DOHH2 (cell line): ENCODE measurements at regions not wholly inside any gene's neighbourhood (a gene's known extent, or its start where the extent isn't known, plus 50 kb on each side); places are given as distances from the start of the nearest gene placed in this dataset.

Experiments used
- H3F3A ChIP-seq: fragments of 200-600 bp; sonication (generic), shearing (Covaris generic); 2 replicates; pipeline ENCODE4 v1.6.0; 2016; ENCODE audit warnings: antibody characterized with exemption, mild to moderate bottlenecking; ENCODE audit not compliant: control insufficient read depth, insufficient read depth
- H3K27ac ChIP-seq: fragments of 200-600 bp; sonication (generic); 2 replicates; pipeline ENCODE4 v1.5.1; 2014; ENCODE audit warnings: low read depth, mild to moderate bottlenecking, low read length, moderate library complexity
- H3K27me3 ChIP-seq: fragments of 200-600 bp; sonication (generic); 2 replicates; pipeline ENCODE4 v1.6.1; 2014; ENCODE audit warnings: mild to moderate bottlenecking, low read length, mixed read lengths; ENCODE audit not compliant: control insufficient read depth
- H3K36me3 ChIP-seq: fragments of 200-600 bp; sonication (generic); 2 replicates; pipeline ENCODE4 v1.6.1; 2014; ENCODE audit warnings: mild to moderate bottlenecking, low read length, moderate library complexity, mixed read lengths; ENCODE audit not compliant: control insufficient read depth
- H3K4me1 ChIP-seq: fragments of 200-600 bp; sonication (generic); 2 replicates; pipeline ENCODE4 v1.6.1; 2014; ENCODE audit warnings: mild to moderate bottlenecking, low read length, mixed read lengths; ENCODE audit not compliant: control insufficient read depth
- H3K4me2 ChIP-seq: fragments of 200-600 bp; sonication (generic); 2 replicates; pipeline ENCODE4 v1.6.0; 2014; ENCODE audit warnings: mild to moderate bottlenecking, low read length, moderate library complexity
- H3K4me3 ChIP-seq: fragments of 200-600 bp; sonication (generic); 2 replicates; pipeline ENCODE4 v1.5.1; 2014; ENCODE audit warnings: mild to moderate bottlenecking, low read length, mixed read lengths
- H3K79me2 ChIP-seq: fragments of 200-600 bp; sonication (generic); 2 replicates; pipeline ENCODE4 v1.6.1; 2014; ENCODE audit warnings: mild to moderate bottlenecking, low read length, mixed read lengths; ENCODE audit not compliant: control insufficient read depth
- H3K9me2 ChIP-seq: fragments of 200-600 bp; sonication (generic); replicated peaks from 2 replicates; pipeline ENCODE4 v1.6.1; 2014; ENCODE audit warnings: mild to moderate bottlenecking, low read length, mixed read lengths; ENCODE audit not compliant: control insufficient read depth
- H3K9me3 ChIP-seq: fragments of 200-600 bp; sonication (generic); 2 replicates; pipeline ENCODE4 v1.6.1; 2014; ENCODE audit warnings: antibody characterized with exemption, low read length, mixed read lengths; ENCODE audit not compliant: control insufficient read depth, insufficient read depth
- H4K20me1 ChIP-seq: fragments of 200-600 bp; sonication (generic); 2 replicates; pipeline ENCODE4 v1.6.0; 2014; ENCODE audit warnings: low read depth, mild to moderate bottlenecking, antibody characterized with exemption, low read length, moderate library complexity; ENCODE audit not compliant: control insufficient read depth, insufficient read depth
- CTCF ChIP-seq: fragments of 200-600 bp; sonication (generic); IDR thresholded peaks from one replicate; pipeline ENCODE4 v1.5.1; 2014; ENCODE audit warnings: antibody characterized with exemption, mild to moderate bottlenecking, low read depth, low read length; ENCODE audit not compliant: poor library complexity, severe bottlenecking
- EZH2phosphoT487 ChIP-seq: fragments of 200-600 bp; sonication (generic); IDR thresholded peaks from 2 replicates; pipeline ENCODE4 v1.6.1; 2017; ENCODE audit warnings: borderline replicate concordance, mild to moderate bottlenecking, antibody characterized with exemption, low read length, moderate library complexity, mixed read lengths

DNA sequence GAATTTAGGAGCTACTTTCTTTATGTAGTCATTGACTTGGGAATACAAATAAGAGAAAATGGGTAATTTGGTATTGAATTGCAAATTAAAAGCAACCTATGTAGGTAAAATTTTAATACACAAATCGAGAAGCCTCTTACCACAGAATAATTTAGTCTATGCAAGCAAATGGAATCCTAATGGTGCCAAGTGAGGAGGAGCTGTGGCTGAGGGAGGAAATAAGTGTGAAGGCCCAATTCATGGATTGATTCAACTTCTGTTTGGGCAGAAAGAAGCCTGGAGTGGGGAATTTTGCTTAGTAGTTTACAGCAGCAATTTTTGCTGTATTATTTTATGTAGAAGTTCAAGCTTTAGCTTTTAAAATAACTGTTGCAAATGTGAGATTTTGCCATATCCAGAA, 291.9 kb downstream of the OXSM start:
- Histone ChIP-seq H3K4me3 (no peak overlapping the region), H3K79me2 (no peaks in the 10 kb centered on the region), H3K9me2 (no peaks in the 10 kb centered on the region), H3K27ac (no peak overlapping the region), H3K36me3 (no peaks in the 10 kb centered on the region), H3K27me3 (no peaks in the 10 kb centered on the region), H3F3A (no peaks in the 10 kb centered on the region), H4K20me1 (no peaks in the 10 kb centered on the region), H3K4me2 (no peak overlapping the region), H3K4me1 (no peaks in the 10 kb centered on the region), H3K9me3 (peaks cover 2% of the 10 kb centered on the region; the same call in 1 of the 2 replicates)
- TF ChIP-seq CTCF (no peak), EZH2phosphoT487 (no peak)

GRCh38 chr3:26082911-26083310, 293.0 kb downstream of the OXSM start:
- no peak overlapping the region for H3K4me3 ChIP-seq
- no peaks in the 10 kb centered on the region for H3K4me1 ChIP-seq
- H3F3A ChIP-seq: no peaks in the 10 kb centered on the region
- no peaks in the 10 kb centered on the region for H3K79me2 ChIP-seq
- H3K27ac ChIP-seq: no peak overlapping the region
- TF ChIP-seq CTCF (no peak), EZH2phosphoT487 (no peak)
- H4K20me1 ChIP-seq: no peaks in the 10 kb centered on the region
- H3K27me3 ChIP-seq: no peaks in the 10 kb centered on the region
- H3K36me3 ChIP-seq: no peaks in the 10 kb centered on the region
- no peak overlapping the region for H3K4me2 ChIP-seq
- H3K9me2 ChIP-seq: no peaks in the 10 kb centered on the region
- peaks cover 13% of the 10 kb centered on the region for H3K9me3 ChIP-seq

DNA sequence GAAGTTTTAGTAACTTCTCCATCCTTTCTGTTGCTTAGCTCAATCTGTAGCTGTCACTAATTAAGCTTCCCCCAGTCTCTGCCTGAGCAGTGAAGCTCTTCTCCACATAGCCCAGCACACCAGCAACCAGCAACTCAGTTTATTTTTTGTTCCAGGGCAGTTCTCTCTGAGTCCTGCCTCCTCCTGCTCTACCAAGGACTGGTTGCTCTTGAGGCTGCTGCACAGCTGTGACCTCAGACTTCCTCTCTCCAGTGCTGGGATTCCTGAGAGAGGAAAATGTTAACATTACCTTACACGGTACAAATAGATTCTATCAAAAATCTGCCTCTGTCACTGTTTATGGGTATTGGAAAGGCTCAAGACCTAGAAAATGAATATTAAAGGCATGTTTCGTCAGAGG, 294.7 kb downstream of the OXSM start:
- Histone ChIP-seq H3K9me2 (no peaks in the 10 kb centered on the region), H3F3A (no peaks in the 10 kb centered on the region), H3K4me1 (no peaks in the 10 kb centered on the region), H3K79me2 (no peaks in the 10 kb centered on the region), H3K4me3 (no peak overlapping the region), H3K27me3 (no peaks in the 10 kb centered on the region), H3K36me3 (no peaks in the 10 kb centered on the region), H3K27ac (no peak overlapping the region), H4K20me1 (no peaks in the 10 kb centered on the region), H3K9me3 (peaks cover 16% of the 10 kb centered on the region), H3K4me2 (no peak overlapping the region)
- TF ChIP-seq CTCF: no peak
- no peak for TF ChIP-seq EZH2phosphoT487

DNA sequence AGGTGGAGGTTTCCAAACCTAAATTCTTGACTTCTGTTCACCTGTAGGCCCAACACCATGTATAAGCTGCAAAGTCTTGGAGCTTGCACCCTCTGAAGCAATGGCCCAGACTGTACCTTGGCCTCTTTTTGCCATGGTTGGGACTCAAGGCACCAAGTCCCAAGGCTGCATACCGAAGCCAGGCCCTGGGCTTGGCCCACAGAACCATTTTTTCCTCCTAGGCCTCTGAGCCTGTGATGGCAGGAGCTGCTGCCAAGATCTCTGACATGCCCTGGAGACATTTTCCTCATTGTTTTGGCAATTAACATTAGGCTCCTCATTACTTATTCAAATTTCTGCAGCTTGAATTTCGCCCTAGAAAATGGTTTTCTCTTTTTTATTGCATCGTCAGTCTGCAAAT, 297.9 kb downstream of the OXSM start:
- H3K79me2 ChIP-seq: no peaks in the 10 kb centered on the region
- H3K4me3 ChIP-seq: no peak overlapping the region
- no peak overlapping the region for H3K27ac ChIP-seq
- H3K9me3 ChIP-seq: peaks cover 22% of the 10 kb centered on the region
- no peak for TF ChIP-seq CTCF
- no peak for TF ChIP-seq EZH2phosphoT487
- no peaks in the 10 kb centered on the region for H3K9me2 ChIP-seq
- H4K20me1 ChIP-seq: no peaks in the 10 kb centered on the region
- H3K4me2 ChIP-seq: no peak overlapping the region
- no peaks in the 10 kb centered on the region for H3K36me3 ChIP-seq
- H3K4me1 ChIP-seq: no peaks in the 10 kb centered on the region
- H3K27me3 ChIP-seq: no peaks in the 10 kb centered on the region
- no peaks in the 10 kb centered on the region for H3F3A ChIP-seq
